GM19397 (cell line): ENCODE measurements at regions not wholly inside any gene's neighbourhood (a gene's known extent, or its start where the extent isn't known, plus 50 kb on each side); places are given as distances from the start of the nearest gene placed in this dataset.
"Not testable (repeated sequence)": the region's sequence is repeated elsewhere in the genome, so short reads cannot be mapped to it uniquely, and the experiment has no call there.

Experiments used
- ATAC-seq: cut with Tn5 transposase; IDR thresholded peaks from one replicate; pipeline ENCODE4 v1.9.1; 2021; ENCODE audit warnings: mild to moderate bottlenecking, moderate library complexity; ENCODE audit not compliant: unreplicated experiment

DNA sequence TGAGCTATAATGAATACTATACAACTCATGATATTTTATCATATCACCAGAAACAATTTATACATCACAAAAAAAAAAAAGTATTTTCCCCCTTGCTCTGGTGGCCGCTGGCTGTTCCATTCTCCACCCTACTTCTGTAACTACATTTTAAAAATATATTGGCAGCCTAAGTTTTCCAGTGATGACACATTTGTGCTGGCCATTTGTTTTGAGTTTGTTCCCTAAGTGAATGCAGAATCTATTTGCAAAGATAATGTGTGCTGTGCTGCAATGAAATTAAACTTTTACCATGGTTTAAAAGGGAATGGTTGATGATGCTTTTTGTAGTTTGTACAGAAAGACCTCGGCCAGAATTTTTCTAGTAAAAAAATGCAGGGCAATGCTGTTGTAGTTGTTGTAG, 1092.8 kb downstream of the TMTC2 start:
- ATAC-seq: no peak

DNA sequence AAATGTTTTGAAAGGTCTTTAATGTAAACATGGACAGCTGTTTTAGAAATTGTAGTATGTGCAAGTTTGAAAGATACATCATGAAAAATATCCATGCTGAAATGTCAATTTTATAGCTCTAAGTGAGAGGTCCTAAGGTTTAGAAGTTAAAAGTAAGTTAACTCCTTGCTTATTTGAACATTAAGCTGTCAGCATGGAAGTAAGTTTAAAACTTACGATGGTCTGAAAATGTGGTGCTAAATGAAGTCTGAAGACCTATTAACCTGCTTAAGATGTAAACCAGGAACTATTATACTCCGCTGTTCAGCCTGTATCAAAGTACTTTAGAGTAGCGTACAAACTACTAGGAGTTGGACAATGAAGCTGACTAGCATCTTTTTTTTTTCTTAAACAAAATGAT, 1082.4 kb downstream of the TMTC2 start:
- no peak for ATAC-seq

DNA sequence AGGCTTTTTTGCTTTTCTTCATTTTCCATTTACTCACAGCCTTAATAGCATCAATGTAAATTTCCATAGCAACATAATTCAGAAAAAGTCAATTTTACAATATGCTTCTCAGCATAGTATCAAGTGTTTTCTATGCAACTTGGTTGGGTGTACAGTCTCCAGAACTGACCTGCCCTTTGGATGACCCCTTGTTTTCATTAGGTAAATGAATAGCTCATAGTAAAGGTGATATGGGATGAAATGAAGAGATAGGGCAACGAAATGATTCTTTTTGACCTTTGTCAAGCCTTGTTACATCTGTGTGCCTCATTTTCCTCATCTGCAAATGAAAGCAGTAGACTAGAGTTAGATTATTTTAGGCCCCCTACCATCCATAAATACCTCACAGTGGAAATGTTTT, 1081.0 kb downstream of the TMTC2 start:
- no peak for ATAC-seq

DNA sequence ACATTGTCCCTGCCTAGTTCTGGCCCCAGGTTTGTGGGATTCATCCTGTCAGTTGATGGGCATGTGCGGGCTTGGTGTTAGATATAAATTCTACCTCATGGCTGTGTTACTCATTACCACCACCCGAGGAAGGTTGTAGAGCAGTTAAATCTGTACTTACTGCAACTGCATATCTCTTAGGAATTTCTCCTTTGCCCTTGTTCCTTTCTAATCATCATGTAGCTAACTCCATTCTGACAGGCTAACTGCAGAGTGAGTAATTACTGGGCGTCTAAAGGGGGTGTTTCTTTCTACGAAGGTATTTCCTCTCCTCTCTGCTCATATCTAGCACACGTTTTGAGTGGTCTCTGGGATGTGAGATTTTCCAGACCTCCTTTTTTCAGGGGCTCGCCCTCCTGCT, 1076.7 kb downstream of the TMTC2 start:
- no peak for ATAC-seq

DNA sequence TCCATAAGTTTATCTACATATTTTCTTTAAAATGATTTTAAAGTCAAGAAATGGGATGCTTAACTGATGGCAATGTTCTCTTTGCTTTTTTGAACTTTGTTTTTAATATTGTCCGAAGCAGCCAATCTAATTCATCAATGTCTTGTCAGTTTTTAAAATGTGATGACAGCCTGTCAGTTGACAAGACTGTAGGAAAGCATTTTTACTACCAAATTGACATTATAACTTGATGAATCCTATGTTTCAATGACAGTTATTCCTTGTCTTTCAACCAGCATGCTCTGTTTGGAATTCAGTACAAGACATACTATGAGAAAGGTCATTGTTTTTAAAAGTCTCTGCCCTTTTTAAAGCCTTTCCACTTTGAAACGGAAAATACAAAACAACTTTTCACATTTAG, 1073.2 kb downstream of the TMTC2 start:
- ATAC-seq: no peak

DNA sequence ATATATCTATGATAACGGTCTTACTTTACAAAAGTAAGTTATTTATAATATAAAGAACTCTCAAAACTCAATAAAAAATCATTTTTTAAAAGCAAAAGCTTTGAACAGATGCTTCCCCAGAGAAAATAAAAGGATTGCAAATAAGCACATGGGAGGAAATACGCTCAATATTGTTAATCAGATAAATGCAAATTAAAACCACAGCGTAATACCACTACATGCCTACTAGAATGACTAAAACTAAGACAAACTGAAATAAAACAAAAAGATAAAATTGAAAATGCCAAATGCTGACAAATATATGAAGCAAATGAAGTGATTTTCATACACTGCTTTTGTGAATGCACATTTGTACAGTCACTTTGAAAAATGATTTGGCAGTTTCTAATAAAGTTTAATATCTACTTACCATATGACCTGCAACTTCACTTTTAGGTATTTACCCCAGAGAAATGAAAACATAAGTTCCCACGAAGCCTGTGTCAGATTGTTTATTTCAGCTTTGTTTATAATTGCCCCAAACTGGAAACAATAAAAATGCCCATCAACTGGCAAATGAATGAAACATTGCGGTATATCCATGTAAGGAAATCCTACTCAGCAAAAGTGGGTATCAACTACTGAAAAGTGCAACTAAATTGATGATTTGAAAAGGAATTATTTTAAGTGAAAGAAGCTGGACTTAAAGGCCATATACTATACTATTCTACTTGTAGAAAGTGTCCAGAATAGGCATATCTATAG, 1072.4 kb downstream of the TMTC2 start:
- no peak for ATAC-seq

DNA sequence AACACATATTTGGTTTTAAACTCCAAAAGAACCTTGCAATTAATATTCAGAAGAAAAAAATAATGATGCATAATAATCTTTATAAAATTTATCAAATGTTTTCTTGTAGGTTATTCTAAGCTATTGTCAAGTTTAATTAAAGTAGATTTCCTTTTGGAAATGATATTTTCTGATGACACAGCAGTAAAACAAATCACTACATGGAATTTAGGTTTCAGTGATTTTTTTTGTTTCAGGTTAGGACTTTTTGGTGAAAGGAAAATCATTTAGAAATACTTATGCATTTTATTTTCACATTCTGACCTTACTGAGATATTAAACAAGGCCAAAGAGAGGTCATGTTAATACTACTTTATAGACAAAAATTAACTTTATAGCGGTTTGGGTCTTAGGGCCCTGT, 1067.2 kb downstream of the TMTC2 start:
- ATAC-seq: no peak

DNA sequence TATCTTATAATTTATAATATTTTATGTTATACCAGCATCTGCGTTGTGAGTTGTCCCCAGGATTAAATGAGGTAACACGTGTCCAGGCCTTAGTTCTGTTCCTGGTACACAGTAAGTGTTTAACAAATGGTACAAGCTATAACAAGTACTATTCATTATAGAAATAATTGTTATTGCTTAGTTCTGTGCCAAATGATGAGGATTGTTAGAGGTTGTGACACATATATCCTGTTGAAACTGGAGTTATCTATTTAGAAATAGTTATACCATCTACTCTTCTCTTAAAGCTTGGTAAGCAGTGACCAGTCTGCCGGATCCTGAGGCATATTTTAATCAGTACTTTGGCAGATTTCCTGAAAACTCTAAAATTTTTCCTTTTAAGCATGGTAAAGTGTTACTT, 1066.5 kb downstream of the TMTC2 start:
- no peak for ATAC-seq

DNA sequence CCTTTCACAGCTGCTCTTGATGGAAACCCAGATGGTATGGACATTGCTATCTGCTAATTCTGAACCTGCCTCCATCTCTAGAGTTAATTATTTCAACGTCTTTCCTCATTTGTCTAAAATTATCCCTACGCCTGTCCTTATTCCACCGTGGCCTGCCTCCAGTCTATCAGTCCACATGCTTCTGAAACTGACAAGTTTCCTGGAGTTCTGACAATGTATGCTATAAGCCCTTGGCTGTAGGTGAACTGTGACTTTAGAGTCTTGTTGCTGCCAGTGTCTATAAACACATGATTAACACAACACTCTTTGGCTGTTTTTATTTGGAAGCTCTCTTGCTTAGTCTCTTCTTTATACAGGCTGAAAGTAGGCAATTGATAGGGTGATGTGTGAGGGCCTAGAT, 1052.9 kb downstream of the TMTC2 start:
- ATAC-seq: no peak

DNA sequence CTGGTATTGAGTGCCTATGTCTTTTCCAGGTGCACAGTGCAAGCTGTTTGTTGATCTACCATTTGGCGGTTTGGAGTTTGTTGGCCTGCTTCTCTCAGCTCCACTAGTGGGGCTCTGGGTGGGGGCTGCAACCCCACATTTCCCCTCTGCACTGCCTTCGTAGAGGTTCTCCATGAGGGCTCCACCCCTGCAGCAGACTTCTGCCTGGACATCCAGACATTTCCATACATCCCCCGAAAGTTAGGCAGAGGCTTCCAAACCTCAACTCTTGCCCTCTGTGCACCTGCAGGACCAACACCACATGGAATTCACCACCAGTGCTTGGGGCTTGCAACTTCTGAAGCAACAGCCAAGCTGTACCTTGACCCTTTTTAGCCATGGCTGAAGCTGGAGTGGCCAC, 1024.1 kb downstream of the TMTC2 start:
- no peak for ATAC-seq

DNA sequence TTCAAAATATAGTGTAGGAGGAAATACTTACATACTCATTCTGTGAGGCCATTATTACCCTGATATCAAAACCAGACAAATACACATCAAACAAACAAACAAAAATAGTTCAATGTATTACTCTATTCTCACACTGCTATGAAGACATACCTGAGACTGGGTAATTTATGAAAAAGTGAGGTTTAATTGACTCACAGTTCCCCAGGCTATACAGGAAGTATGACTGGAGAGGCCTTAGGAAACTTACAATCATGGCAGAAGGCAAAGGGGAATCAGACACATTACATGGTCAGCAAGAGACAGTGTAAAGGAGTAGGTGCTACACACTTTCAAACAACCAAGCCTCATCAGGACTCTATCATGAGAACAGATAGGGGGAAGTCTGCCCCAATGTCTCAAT, 1023.2 kb downstream of the TMTC2 start:
- no peak for ATAC-seq

DNA sequence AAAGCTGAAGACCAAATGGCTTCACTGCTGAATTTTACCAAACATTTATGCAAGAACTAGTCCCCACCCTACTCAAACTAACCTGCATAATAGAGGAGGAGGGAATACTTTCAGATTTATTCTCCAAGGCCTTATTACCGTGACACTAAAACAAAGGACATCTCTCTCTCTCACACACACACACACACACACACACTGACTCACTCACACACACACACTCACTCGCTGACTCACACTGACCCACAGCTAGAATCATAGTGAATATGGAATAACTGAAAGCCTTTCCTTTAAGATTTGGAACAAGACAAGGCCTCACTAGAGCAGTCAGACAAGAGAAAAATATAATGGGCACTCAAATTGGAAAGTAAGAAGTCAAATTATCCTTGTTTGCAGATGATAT, 1014.1 kb downstream of the TMTC2 start:
- no peak for ATAC-seq

DNA sequence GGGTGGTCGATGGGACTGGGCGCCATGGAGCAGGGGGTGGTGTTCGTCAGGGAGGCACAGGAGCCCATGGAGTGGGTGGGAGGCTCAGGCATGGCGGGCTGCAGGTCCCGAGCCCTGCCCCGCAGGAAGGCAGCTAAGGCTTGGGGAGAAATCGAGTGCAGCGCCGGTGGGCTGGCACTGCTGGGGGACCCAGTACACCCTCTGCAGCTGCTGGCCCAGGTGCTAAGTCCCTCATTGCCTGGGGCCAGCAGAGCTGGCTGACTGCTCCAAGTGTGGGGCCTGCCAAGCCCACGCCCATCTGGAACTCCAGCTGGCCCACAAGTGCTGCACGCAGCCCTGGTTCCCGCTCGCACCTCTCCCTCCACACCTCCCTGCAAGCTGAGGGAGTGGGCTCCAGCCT, 1009.6 kb downstream of the TMTC2 start:
- not testable (repeated sequence) for ATAC-seq

DNA sequence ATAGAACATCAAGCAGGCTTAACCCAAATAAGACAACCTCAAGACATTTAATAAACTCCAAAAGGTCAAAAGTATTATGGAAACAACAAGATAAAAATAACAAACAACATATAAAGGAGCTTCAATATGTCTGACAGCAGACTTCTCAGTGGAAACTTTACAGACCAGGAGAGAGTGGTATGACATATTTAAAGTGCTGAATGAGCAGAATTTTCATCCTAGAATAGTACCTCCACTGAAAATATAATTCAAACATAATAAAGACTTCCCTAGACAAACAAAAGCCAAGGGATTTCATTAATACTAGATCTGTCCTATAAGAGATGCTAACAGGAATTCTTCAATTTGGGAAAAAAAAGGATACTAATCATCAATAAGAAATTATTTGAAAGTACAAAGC, 1005.0 kb downstream of the TMTC2 start:
- no peak for ATAC-seq

DNA sequence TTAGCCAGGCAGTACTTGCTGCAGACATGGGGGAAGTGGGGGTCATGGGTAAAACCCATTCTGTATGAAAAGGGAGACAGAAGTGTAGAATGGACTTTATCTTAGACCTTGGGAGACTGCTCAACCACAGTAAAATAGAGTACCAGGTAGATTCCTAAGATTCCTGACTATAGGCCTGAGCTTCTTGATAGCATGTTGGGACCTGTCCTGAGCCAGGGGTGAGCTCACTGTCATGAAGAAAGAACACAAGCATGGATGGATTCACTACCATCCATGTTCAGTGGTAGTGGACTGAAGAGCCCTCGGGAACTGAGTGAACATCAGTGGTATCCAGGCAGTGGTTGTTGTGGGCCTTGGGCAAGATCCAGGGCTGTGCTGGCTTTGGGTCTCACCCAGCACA, 1003.8 kb downstream of the TMTC2 start:
- no peak for ATAC-seq

DNA sequence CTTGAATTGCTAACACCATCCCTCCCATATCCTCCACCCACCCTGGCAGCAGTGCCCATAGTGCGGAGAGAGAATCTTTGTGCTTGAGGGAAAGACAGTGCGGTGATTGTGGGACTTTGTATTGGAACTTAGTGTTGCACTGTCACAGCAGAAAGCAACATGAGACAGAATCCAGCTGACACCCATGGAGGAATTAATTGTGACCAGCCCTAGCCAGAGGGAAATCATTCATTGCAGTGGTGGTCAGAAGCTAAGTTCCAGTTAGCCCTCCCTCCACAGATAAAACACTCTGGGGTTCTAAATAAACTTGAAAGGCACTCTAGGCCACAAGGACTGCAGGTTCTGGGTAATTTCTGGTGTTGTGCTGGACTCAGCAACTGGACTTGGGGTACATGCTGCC, 1002.6 kb downstream of the TMTC2 start:
- no peak for ATAC-seq

DNA sequence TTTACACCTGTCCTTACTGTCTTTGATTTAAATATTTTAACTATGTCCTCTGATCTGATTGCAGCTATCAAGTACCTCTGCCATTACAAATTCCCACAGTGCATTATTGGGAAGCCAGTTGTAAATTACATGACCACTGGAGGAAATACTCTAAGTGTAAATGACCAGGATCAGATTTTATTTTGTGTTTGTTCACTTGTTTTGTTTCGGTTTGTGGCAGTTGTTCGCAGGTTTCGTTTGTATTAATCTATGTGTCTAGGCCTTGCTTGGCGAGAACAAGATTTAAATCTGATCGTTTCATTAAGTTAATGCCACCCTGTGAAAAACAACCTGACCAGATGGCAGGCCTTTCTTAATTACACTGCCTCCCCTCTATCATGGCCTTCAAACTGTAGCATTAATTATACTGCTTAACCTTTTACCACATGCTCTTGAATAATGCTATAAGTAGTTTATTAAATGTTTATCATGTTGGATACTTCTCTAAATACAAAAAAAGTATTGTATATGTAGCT, 990.1 kb downstream of the TMTC2 start:
- ATAC-seq: no peak

DNA sequence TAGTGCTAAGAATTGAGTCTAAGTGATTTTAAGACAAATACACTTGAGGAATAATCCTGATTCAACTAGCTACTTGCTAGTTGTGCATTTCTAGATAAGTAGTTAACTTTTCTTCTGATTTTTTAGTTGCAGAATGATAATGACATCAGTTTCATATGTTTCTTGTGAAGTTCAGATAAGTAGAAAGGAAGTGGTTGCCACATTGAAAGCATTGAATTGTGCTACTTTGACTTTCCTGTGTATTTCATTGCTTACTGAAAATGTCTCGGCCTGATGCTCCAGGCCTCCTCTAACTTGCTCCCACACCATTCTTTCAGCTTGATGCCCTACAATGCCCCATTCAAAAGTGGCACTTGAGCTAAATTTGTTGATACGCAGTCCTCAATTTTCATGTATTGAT, 980.0 kb downstream of the TMTC2 start:
- no peak for ATAC-seq

DNA sequence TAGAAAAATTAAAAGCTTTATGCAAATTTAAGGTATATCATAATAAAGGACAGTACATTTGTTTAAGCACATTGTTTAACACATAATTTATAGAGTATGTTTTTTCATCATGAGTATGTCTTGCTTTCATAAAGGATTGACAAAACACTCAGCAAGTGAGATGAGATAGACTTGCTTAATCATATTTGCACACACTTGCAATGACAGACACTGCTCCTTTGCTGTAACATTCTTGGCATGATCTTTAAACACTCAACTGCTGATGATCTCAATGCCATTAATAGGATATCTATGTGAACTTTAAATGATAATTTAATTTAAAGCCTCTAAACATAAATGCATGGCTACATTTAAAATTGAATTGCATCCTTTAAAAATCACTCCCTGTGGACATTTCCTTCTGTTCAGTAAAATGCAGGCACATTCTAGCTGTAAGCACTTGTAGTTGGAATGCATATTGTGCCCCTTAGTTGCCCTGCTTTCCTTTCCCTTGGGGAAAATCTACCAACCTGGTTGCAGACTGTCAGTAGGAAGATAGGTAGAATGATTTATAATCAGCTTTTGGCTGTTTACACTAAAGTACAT, 979.0 kb downstream of the TMTC2 start:
- no peak for ATAC-seq

DNA sequence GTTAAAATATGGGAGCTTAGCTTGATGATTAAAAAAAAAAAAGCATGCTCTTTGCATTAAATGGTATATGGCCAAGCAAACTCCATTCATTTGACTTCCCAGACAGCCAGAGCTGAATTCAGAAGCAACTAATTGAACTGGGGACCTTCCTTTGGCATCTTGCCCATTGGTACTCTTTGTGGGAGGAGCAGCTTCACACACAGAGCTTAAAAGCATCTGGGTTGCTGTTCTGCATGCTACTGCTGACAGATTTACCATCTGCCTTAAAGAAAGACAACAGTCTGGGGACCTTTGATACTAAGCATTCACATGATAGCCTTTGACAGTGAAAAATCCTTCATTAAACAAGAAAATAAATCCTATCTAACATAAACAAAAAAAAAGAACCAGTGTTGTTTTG, 977.9 kb downstream of the TMTC2 start:
- no peak for ATAC-seq

DNA sequence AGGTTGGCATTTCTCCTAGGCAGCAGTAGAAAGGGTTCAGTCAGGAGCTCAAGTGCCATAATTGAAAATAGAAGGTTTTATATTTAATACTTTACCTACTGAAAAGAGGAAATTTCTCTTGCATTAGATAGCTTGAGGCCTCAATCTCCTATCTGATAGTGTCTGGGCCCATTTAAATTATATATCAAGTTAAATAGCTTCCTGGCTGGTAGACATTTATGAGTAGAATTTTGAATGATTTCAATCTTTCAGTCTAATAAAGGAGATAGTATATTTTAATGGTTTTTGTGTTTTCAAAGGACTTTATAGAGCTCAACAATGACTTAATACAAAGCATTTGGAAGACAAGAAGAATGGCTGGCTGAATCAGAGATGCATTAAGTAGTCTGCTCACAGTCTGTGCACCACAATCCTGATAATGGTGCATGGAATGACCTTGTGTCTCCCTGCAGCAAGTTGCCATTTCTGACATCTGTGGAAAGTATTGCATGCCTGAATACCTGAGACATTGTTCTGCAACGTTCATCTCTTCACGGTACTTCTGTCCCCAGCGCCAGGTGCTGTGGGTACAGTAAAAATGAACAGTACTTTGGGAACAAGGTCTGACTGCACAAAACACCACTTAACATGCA, 974.1 kb downstream of the TMTC2 start:
- ATAC-seq: no peak

DNA sequence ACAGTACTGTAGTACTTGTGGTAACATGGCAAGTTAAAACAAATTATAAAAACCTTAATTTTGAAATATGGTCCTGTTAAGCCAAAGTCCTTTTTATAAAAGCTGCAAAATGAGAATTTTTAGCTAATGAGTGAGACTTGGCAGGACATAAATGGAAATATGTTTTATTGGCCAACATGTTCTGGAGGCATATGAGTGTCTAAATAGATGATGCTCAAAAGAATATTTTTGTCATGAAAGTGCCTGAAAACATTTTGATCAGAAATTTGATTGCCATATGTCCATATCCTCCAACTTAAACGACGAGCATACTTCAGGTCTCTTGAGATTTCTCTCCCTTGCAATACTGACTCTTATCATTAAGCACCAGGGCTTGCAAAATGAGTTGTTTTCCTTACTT, 972.6 kb downstream of the TMTC2 start:
- ATAC-seq: no peak
